Activated naive CD8-positive, alpha-beta T cell treated with anti-CD3 and anti-CD28 coated beads for 36 hours (primary cell): ENCODE measurements at regions not wholly inside any gene's neighbourhood (a gene's known extent, or its start where the extent isn't known, plus 50 kb on each side); places are given as distances from the start of the nearest gene placed in this dataset.
A peak's percentile ranks its signal among the peaks of the same experiment; 100 is the strongest.

ENCODE experiments used
- DNase-seq: peaks from one replicate; pipeline ENCODE4 v3.0.0; 2021
- H3K27ac Mint-ChIP-seq: one replicate; pipeline ENCODE4 v1.8.0; 2022; ENCODE audit warnings: mild to moderate bottlenecking, moderate library complexity, mixed read lengths
- H3K27me3 Mint-ChIP-seq: one replicate; pipeline ENCODE4 v1.8.0; 2022; ENCODE audit warnings: mild to moderate bottlenecking, mixed read lengths
- H3K36me3 Mint-ChIP-seq: one replicate; pipeline ENCODE4 v1.8.0; 2021; ENCODE audit warnings: mild to moderate bottlenecking, mixed read lengths
- H3K4me1 Mint-ChIP-seq: one replicate; pipeline ENCODE4 v1.8.0; 2021; ENCODE audit warnings: mixed read lengths
- H3K4me3 Mint-ChIP-seq: one replicate; pipeline ENCODE4 v1.8.0; 2022; ENCODE audit warnings: mild to moderate bottlenecking, moderate library complexity, mixed read lengths
- H3K9me3 Mint-ChIP-seq: one replicate; pipeline ENCODE4 v1.8.0; 2022; ENCODE audit warnings: mixed read lengths

- Mint-ChIP-seq H3K9me3 (no peaks in the 10 kb centered on the region), H3K27ac (no peak overlapping the region), H3K4me1 (no peaks in the 10 kb centered on the region), H3K36me3 (no peaks in the 10 kb centered on the region), H3K27me3 (peaks cover 7% of the 10 kb centered on the region), H3K4me3 (no peak overlapping the region)
- no peak for DNase-seq
Observed at GRCh38 chr13:76503291-76503690, 382.9 kb downstream of the KCTD12 start.

GRCh38 chr13:76500894-76501293, 385.3 kb downstream of the KCTD12 start:
- no peak for DNase-seq
- Mint-ChIP-seq H3K4me1 (no peaks in the 10 kb centered on the region), H3K4me3 (no peak overlapping the region), H3K9me3 (no peaks in the 10 kb centered on the region), H3K27me3 (peaks cover 16% of the 10 kb centered on the region), H3K27ac (no peak overlapping the region), H3K36me3 (no peaks in the 10 kb centered on the region)

GRCh38 chr13:76499891-76500290, 386.3 kb downstream of the KCTD12 start:
- no peaks in the 10 kb centered on the region for H3K9me3 Mint-ChIP-seq
- H3K27me3 Mint-ChIP-seq, result peaks cover 16% of the 10 kb centered on the region
- no peak for DNase-seq
- H3K27ac Mint-ChIP-seq, result no peak overlapping the region
- H3K4me3 Mint-ChIP-seq, result no peak overlapping the region
- H3K4me1 Mint-ChIP-seq, result no peaks in the 10 kb centered on the region
- no peaks in the 10 kb centered on the region for H3K36me3 Mint-ChIP-seq

- H3K4me3 Mint-ChIP-seq, result no peak overlapping the region
- H3K9me3 Mint-ChIP-seq, result no peaks in the 10 kb centered on the region
- no peaks in the 10 kb centered on the region for H3K36me3 Mint-ChIP-seq
- H3K27me3 Mint-ChIP-seq, result peaks cover 12% of the 10 kb centered on the region
- H3K4me1 Mint-ChIP-seq, result no peaks in the 10 kb centered on the region
- H3K27ac Mint-ChIP-seq, result no peak overlapping the region
- DNase-seq, result no peak
Observed at GRCh38 chr13:76489274-76489673, 396.9 kb downstream of the KCTD12 start.

- Mint-ChIP-seq H3K9me3 (no peaks in the 10 kb centered on the region), H3K36me3 (no peaks in the 10 kb centered on the region), H3K4me1 (no peaks in the 10 kb centered on the region), H3K27me3 (peaks cover 9% of the 10 kb centered on the region), H3K4me3 (no peak overlapping the region), H3K27ac (no peak overlapping the region)
- no peak for DNase-seq
Observed at GRCh38 chr13:76481738-76482137, 404.5 kb downstream of the KCTD12 start.

GRCh38 chr13:76474966-76475365, 411.2 kb downstream of the KCTD12 start:
- H3K36me3 Mint-ChIP-seq, result no peaks in the 10 kb centered on the region
- H3K4me1 Mint-ChIP-seq, result no peaks in the 10 kb centered on the region
- DNase-seq, result no peak
- no peak overlapping the region for H3K27ac Mint-ChIP-seq
- peaks cover 6% of the 10 kb centered on the region for H3K27me3 Mint-ChIP-seq
- H3K4me3 Mint-ChIP-seq, result no peak overlapping the region
- no peaks in the 10 kb centered on the region for H3K9me3 Mint-ChIP-seq

GRCh38 chr13:76474356-76474755, 411.8 kb downstream of the KCTD12 start:
- H3K4me3 Mint-ChIP-seq, result no peak overlapping the region
- no peaks in the 10 kb centered on the region for H3K9me3 Mint-ChIP-seq
- no peak overlapping the region for H3K27ac Mint-ChIP-seq
- no peaks in the 10 kb centered on the region for H3K4me1 Mint-ChIP-seq
- DNase-seq, result no peak
- peaks cover 6% of the 10 kb centered on the region for H3K27me3 Mint-ChIP-seq
- no peaks in the 10 kb centered on the region for H3K36me3 Mint-ChIP-seq

- Mint-ChIP-seq H3K27me3 (peaks cover 6% of the 10 kb centered on the region), H3K9me3 (no peaks in the 10 kb centered on the region), H3K4me3 (no peak overlapping the region), H3K27ac (no peak overlapping the region), H3K36me3 (no peaks in the 10 kb centered on the region), H3K4me1 (no peaks in the 10 kb centered on the region)
- peak; percentile 61 for DNase-seq
Observed at GRCh38 chr13:76473552-76474134, 412.6 kb downstream of the KCTD12 start.

GRCh38 chr13:76472916-76473315, 413.3 kb downstream of the KCTD12 start:
- Mint-ChIP-seq H3K9me3 (no peaks in the 10 kb centered on the region), H3K27ac (no peak overlapping the region), H3K27me3 (peaks cover 6% of the 10 kb centered on the region), H3K4me1 (no peaks in the 10 kb centered on the region), H3K4me3 (no peak overlapping the region), H3K36me3 (no peaks in the 10 kb centered on the region)
- no peak for DNase-seq

GRCh38 chr13:76471486-76471885, 414.7 kb downstream of the KCTD12 start:
- H3K27me3 Mint-ChIP-seq, result peaks cover 9% of the 10 kb centered on the region
- no peaks in the 10 kb centered on the region for H3K4me1 Mint-ChIP-seq
- no peaks in the 10 kb centered on the region for H3K36me3 Mint-ChIP-seq
- H3K9me3 Mint-ChIP-seq, result no peaks in the 10 kb centered on the region
- no peak overlapping the region for H3K4me3 Mint-ChIP-seq
- H3K27ac Mint-ChIP-seq, result no peak overlapping the region
- DNase-seq, result no peak

GRCh38 chr13:76470991-76471390, 415.2 kb downstream of the KCTD12 start:
- no peak for DNase-seq
- Mint-ChIP-seq H3K9me3 (no peaks in the 10 kb centered on the region), H3K4me1 (no peaks in the 10 kb centered on the region), H3K27me3 (peaks cover 10% of the 10 kb centered on the region), H3K27ac (no peak overlapping the region), H3K36me3 (no peaks in the 10 kb centered on the region), H3K4me3 (no peak overlapping the region)

- Mint-ChIP-seq H3K27me3 (peaks cover 7% of the 10 kb centered on the region), H3K4me1 (no peaks in the 10 kb centered on the region), H3K4me3 (no peak overlapping the region), H3K27ac (no peak overlapping the region), H3K9me3 (no peaks in the 10 kb centered on the region), H3K36me3 (no peaks in the 10 kb centered on the region)
- DNase-seq, result no peak
Observed at GRCh38 chr13:76466043-76466442, 420.2 kb downstream of the KCTD12 start.

GRCh38 chr13:76463314-76463713, 422.9 kb downstream of the KCTD12 start:
- H3K4me1 Mint-ChIP-seq, result no peaks in the 10 kb centered on the region
- no peaks in the 10 kb centered on the region for H3K36me3 Mint-ChIP-seq
- no peak overlapping the region for H3K27ac Mint-ChIP-seq
- H3K9me3 Mint-ChIP-seq, result no peaks in the 10 kb centered on the region
- no peak overlapping the region for H3K4me3 Mint-ChIP-seq
- no peak for DNase-seq
- peaks cover 4% of the 10 kb centered on the region for H3K27me3 Mint-ChIP-seq

- peaks cover 4% of the 10 kb centered on the region for H3K27me3 Mint-ChIP-seq
- no peak overlapping the region for H3K27ac Mint-ChIP-seq
- H3K4me1 Mint-ChIP-seq, result no peaks in the 10 kb centered on the region
- no peak for DNase-seq
- no peak overlapping the region for H3K4me3 Mint-ChIP-seq
- H3K9me3 Mint-ChIP-seq, result no peaks in the 10 kb centered on the region
- no peaks in the 10 kb centered on the region for H3K36me3 Mint-ChIP-seq
Observed at GRCh38 chr13:76461999-76462398, 424.2 kb downstream of the KCTD12 start.

GRCh38 chr13:76461484-76461883, 424.7 kb downstream of the KCTD12 start:
- no peak overlapping the region for H3K27ac Mint-ChIP-seq
- DNase-seq, result no peak
- H3K36me3 Mint-ChIP-seq, result no peaks in the 10 kb centered on the region
- no peaks in the 10 kb centered on the region for H3K9me3 Mint-ChIP-seq
- peaks cover under 1% of the 10 kb centered on the region for H3K27me3 Mint-ChIP-seq
- no peak overlapping the region for H3K4me3 Mint-ChIP-seq
- no peaks in the 10 kb centered on the region for H3K4me1 Mint-ChIP-seq

- H3K4me1 Mint-ChIP-seq, result no peaks in the 10 kb centered on the region
- no peak overlapping the region for H3K27ac Mint-ChIP-seq
- H3K4me3 Mint-ChIP-seq, result no peak overlapping the region
- no peaks in the 10 kb centered on the region for H3K27me3 Mint-ChIP-seq
- no peaks in the 10 kb centered on the region for H3K9me3 Mint-ChIP-seq
- H3K36me3 Mint-ChIP-seq, result no peaks in the 10 kb centered on the region
- no peak for DNase-seq
Observed at GRCh38 chr13:76459863-76460262, 426.3 kb downstream of the KCTD12 start.

- peaks cover 2% of the 10 kb centered on the region for H3K36me3 Mint-ChIP-seq
- H3K4me3 Mint-ChIP-seq, result no peak overlapping the region
- H3K4me1 Mint-ChIP-seq, result no peaks in the 10 kb centered on the region
- no peak for DNase-seq
- peaks cover 13% of the 10 kb centered on the region for H3K9me3 Mint-ChIP-seq
- no peaks in the 10 kb centered on the region for H3K27me3 Mint-ChIP-seq
- no peak overlapping the region for H3K27ac Mint-ChIP-seq
Observed at GRCh38 chr13:76455960-76456359, 430.2 kb downstream of the KCTD12 start.
